Hindlimb muscle (tissue), 1 donor: ENCODE measurements at regions not wholly inside any gene's neighbourhood (a gene's known extent, or its start where the extent isn't known, plus 50 kb on each side); places are given as distances from the start of the nearest gene placed in this dataset.

Experiments used
- DNase-seq: peaks from one replicate; pipeline ENCODE4 v3.0.0-alpha.2; 2013

- DNase-seq, result no peak
Observed at GRCh38 chr14:65794674-65795279, 382.2 kb downstream of the FUT8 start.

DNA sequence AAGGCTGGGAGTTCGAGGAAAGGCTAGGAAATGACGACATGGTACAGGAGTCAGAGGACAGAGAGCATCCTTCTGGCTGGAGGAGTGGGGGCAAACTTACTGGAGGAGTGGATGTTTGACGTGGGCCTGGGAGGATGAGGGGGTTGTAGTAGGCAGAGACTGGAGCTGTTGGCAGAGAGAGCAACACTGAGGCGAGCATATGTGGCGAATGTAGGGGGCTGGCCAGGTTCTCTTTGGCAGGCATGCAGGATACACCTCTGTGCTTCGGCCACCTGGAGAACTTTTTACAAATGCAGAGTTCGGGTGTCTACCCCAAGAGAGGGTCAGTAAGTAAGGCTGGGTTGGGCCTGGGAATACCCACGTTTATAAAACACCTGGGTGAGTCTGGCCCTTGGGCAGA, 385.7 kb downstream of the FUT8 start:
- DNase-seq, result no peak

DNA sequence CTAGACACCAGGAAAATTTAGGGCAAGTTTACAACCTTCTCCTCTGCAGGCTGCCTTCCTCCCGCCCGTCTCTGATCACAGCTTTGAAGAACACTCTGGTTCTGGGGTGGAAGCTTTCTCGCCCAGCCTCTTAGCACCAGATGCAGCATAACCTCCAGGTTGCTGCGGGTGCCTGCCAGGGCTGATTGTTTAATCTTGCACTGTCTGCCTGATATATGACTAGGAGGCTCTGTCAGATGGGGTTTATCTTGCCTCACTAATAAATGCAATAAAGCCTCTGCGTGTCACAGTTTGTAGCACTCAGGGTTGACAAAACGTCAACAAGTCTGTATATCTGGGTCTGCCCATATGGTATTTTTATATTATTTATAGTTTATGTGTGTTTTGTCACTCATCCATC, 388.2 kb downstream of the FUT8 start:
- DNase-seq, result no peak

GRCh38 chr14:65802196-65802595, 389.7 kb downstream of the FUT8 start:
- DNase-seq, result no peak

DNA sequence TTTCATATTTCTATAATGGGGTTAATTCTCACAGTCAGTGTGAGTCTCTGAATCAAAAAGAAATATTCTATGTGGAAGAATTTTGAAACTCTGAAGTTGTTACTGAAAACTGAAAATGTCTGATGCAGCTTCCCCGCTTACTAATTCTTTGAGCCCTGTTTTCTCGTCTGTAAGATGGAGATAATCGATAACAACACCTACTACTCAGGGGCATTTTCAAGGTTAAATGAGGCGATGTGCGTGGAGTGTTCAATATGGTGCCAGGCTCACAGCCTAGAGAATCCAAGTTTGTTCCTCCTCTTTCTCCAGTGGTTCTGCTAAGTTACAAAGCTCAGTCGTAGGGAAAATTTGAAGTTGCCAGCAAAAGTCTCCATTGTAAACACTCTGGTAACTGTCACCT, 391.4 kb downstream of the FUT8 start:
- no peak for DNase-seq

- no peak for DNase-seq
Observed at GRCh38 chr14:65804439-65805112, 392.0 kb downstream of the FUT8 start.

GRCh38 chr14:65805113-65805473, 392.6 kb downstream of the FUT8 start:
- no peak for DNase-seq

DNA sequence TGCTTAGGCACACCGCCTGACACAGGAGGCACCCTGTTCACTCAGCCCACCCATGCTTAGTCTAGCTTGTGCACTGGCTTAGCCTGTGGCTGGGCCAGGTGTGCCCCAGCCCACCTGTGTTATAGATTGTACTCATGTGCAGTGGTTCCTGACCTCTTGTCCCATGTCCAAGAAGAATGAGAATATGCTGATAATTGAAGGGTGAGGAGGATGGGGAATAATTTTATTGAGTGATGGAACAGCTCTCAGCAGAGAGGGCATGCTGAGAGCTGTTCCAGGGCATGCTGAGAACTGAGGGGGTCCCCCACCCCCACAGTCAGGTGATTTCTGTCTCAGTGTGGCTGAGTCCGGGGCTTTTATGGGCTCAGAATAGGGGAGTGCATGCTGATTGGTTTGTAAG, 395.9 kb downstream of the FUT8 start:
- no peak for DNase-seq

DNA sequence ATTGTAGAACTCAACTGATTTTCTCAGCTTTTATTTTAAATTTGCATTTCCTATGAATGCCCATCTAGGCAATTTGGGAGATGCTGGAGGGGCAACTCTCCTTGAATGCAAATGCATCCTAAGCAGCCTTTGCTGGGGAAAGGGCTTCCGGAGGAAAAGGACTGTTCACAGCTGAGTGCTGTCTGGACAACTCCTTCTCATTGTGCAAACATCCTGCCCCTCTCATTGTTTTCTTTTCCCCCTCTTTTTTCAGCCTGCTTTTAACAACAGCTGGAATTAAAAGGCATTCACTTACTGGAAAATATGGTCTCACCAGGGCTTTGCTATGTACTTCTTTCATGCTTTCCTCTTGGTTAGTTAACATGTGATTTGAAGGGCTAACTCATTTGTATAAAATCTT, 397.8 kb downstream of the FUT8 start:
- no peak for DNase-seq

DNA sequence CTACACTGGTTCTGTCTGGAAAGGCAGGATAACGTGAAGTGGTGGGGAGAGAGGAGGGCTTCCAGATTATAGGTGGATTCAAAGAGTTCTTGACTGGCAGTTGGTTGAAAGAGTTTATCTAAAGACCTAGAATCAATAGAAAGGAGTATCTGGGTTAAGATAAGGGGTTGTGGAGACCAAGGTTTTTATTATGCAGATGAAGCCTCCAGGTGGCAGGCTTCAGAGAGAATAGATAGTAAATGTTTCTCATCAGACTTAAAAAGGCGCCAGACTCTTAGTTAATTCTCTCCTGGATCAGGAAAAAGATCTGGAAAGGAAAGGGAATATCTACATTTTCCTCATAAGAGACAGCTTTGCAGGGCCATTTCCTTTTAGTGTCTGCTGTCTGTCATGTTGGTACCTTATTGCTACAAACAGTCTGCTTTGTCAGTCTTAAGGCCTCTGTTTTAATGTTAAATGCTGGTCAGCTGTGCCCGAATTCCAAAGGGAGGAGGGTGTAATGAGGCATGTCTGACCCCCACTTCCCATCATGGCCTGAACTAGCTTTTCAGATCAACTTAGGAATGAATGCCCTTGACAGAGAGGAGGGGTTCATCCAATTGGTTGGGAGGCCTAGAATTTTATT, 401.3 kb downstream of the FUT8 start:
- no peak for DNase-seq

DNA sequence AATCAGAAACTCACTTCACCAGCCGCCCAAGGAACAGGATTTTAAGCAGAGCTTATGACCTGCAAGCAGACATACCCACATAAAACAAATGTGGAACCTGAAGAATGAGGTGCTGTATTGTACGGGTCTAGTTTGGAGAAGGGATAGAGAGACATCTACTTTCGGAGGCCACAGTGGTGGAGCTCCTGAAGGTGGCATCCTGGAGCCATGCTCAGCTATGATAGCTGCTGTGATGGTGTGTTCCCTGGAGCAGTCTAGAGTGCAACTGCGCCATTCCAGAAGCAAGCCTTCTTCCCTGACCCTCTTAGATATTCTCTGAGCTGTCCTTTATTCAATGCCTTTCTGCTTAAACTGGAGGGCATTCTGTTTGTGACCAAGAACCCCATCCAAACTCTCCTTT, 402.6 kb downstream of the FUT8 start:
- no peak for DNase-seq

GRCh38 chr14:65817011-65817410, 404.5 kb downstream of the FUT8 start:
- no peak for DNase-seq

DNA sequence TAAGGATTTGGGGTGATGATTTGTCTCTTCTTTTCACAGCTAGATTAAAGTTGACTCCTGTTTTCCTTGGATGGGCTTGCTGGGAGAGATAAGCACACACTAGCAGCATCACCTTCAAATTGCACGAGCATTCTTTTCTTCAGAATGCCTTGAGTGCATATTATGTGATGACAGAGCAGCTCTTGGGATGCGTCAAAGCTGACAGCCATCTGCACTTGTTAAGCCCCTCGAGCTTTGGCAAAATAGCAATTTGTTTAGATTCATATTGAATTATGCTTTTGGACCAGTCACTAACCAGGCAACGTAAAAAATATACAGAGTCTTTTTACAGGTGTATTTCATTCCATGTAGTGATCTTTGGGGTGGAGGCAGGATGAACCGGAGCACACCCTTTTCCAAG, 407.0 kb downstream of the FUT8 start:
- no peak for DNase-seq

DNA sequence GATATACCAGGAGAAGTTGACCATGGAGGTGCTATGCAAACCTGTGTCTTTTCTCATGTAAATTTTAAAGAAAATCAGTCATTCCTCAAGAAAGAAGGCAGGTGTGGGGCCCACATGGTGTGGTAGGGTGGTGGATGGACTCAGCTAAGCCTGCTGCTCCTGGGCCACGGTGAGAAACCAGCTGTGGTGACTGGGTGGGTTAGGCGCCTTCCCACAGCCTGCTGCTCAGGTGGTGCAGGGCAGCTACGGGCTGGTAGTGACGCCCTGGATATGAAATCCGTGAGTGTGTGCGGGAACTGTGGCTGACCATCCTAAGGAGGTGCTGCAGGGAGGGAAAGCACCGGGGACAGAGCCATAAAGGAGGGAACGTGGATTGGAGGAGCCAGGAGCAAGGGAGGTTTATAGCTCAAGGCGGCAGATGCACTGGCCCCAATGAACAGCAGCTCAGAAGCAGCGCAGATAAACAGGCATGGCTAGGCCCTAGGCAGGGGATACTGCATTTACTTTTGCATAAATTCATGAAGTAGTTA, 408.8 kb downstream of the FUT8 start:
- no peak for DNase-seq

- DNase-seq, result peak; percentile 23
Observed at GRCh38 chr14:65824285-65824977, 411.9 kb downstream of the FUT8 start.

DNA sequence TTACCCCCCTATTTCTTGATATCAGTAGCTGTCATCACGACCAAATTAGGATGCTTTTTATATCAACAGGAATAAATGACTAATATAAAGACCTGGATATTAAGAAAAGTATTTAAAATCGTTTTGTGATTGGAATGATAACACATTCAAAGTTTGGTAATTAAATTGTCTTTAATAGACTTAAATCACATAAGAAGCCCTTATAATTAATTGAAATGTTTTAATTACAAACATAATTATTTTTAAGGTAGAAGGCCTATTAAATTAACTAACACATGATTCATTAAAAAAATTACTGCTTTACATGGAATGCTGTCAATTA, 412.4 kb downstream of the FUT8 start:
- no peak for DNase-seq

- no peak for DNase-seq
Observed at GRCh38 chr14:65826946-65827345, 414.4 kb downstream of the FUT8 start.

- DNase-seq, result no peak
Observed at GRCh38 chr14:65827520-65827919, 415.0 kb downstream of the FUT8 start.

DNA sequence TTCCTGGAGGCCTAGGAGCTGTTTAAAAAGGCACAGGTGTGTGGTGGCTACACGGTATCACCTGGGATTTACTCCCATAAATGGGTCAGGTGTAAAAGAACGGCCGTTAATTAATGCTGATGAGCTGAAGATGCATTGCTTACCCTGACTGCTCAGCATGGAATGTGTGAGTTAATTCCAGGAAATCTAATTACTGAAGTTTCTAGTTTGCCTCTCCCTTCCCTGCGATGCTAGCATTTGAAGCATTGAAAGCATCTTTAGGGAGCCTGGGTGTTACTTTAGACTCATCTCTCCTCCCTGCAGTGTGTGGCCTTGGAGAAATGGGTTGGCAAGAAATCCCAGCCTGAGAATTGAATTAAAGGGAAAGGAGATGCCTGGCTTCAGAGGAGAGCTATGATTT, 415.9 kb downstream of the FUT8 start:
- no peak for DNase-seq

DNA sequence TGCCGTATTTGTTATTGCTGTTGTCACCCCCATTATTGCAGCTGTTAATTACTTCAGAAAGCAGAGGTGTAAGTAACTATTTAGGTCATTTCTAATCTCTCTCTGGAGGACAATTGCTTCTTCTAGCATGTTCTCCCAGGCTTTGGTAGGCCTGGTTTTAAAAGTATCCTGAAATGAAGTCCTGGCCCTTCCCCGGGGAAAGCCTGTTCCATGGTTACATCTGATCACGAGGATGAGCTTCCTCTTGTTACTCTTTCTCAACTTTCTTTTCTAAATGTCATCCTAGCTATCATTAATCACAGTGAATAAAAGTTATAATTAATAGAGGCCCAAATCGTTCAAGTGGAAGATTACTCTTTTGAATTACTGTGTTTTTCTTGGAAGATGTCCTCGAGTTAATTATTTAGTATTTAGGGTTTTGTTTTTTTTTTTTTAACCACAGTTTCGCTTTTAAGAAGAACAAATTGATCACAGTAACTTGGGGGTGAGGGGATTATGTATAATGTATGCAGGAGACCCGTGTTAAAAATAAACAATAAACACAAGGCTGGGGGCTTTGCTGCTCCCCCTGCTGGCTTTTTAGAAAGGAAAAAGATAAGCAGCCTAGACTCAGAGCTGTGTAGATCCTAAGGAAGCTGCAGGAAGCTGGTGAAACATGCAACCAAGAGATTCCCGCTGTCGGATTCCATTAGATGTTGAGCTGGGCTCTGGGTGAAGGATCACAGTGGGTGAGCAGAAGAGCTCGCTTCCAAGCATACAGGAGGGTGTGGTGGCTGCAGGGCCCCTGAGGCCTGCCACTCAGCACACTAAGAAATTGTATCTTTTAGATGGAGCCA, 420.1 kb downstream of the FUT8 start:
- DNase-seq, result no peak

GRCh38 chr14:65833267-65833880, 420.8 kb downstream of the FUT8 start:
- no peak for DNase-seq

GRCh38 chr14:65834051-65834450, 421.5 kb downstream of the FUT8 start:
- no peak for DNase-seq
